Parathyroid adenoma (tissue), 2 donors: ENCODE measurements at regions not wholly inside any gene's neighbourhood (a gene's known extent, or its start where the extent isn't known, plus 50 kb on each side); places are given as distances from the start of the nearest gene placed in this dataset.

Source experiments
- H2AFZ ChIP-seq: fragments of 300-600 bp; sonication (generic); one replicate; pipeline ENCODE4 v1.7.0; 2017; ENCODE audit warnings: antibody characterized with exemption, mild to moderate bottlenecking
- H3K27ac ChIP-seq: fragments of 300-600 bp; sonication (generic); one replicate; pipeline ENCODE4 v1.7.0; 2017
- H3K27me3 ChIP-seq: fragments of 300-600 bp; sonication (generic); one replicate; pipeline ENCODE4 v1.7.0; 2017; ENCODE audit warnings: low read length; ENCODE audit not compliant: control insufficient read depth, insufficient read depth
- H3K36me3 ChIP-seq: fragments of 300-600 bp; sonication (generic); one replicate; pipeline ENCODE4 v1.7.0; 2017; ENCODE audit warnings: low read length; ENCODE audit not compliant: control insufficient read depth, insufficient read depth
- H3K4me1 ChIP-seq: fragments of 300-600 bp; sonication (generic); one replicate; pipeline ENCODE4 v1.7.0; 2017; ENCODE audit warnings: control low read depth
- H3K4me2 ChIP-seq: fragments of 300-600 bp; sonication (generic); one replicate; pipeline ENCODE4 v1.7.0; 2017; ENCODE audit warnings: low read length
- H3K4me3 ChIP-seq: fragments of 300-600 bp; sonication (generic); one replicate; pipeline ENCODE4 v1.7.0; 2017; ENCODE audit warnings: low read depth, low read length
- H3K79me2 ChIP-seq: fragments of 300-600 bp; sonication (generic); one replicate; pipeline ENCODE4 v1.7.0; 2017; ENCODE audit warnings: control low read depth
- H3K9ac ChIP-seq: fragments of 300-600 bp; sonication (generic); one replicate; pipeline ENCODE4 v1.7.0; 2017; ENCODE audit warnings: mild to moderate bottlenecking
- H3K9me3 ChIP-seq: fragments of 300-600 bp; sonication (generic); one replicate; pipeline ENCODE4 v1.7.0; 2017; ENCODE audit warnings: low read length; ENCODE audit not compliant: control insufficient read depth
- TF ChIP-seq, protein P1 (sequence below): fragments of 300-600 bp; sonication (generic); IDR thresholded peaks from one replicate; pipeline ENCODE4 v1.7.0; 2017; ENCODE audit warnings: antibody characterized with exemption, mild to moderate bottlenecking
- donor health status: primary hyperparathyroidism.

DNA sequence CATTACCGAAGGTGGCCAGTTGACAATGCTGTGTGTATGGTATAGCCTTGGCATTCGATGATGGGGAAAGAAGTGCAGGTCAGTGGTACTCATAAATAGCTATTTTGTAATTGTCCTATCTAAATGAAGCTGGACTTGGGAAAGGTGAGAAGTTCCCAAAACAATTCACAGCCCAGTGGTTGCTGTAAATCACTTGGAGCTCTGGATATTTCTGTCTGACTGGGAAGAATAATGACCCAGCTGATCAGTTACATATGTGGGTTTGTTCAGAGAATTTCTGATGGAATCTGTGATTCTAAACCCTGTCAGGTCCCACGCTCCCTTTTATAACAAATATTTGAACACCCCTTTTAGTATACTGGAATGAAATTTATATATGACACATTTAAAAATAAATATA lies 133.9 kb upstream of the PFN2 start:
- H3K4me2 ChIP-seq: no peak overlapping the region
- no peak overlapping the region for H3K9ac ChIP-seq
- no peaks in the 10 kb centered on the region for H3K27me3 ChIP-seq

DNA sequence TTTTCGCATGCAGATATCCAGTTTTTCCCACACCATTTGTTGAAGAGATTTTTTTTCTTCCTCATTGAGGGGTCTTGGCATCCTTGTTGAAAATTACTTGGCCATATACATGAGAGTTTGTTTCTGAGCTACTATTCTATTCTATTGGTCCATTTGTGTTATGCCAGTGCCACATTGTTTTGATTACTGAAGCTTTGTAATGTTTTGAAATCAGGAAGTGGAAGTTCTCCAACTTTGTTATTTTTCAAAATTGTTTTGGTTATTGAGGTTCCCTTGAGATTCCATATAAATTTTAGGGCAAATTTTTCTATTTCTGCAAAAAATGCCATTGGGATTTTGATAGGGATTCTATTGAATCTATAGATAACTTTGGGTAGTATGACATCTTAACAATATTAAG lies 130.3 kb upstream of the PFN2 start:
- Histone ChIP-seq H3K27me3 (no peaks in the 10 kb centered on the region), H3K9ac (no peak overlapping the region), H3K4me3 (no peak overlapping the region), H3K4me1 (no peaks in the 10 kb centered on the region), H3K36me3 (no peaks in the 10 kb centered on the region), H3K27ac (no peak overlapping the region), H3K4me2 (no peak overlapping the region), H3K9me3 (no peaks in the 10 kb centered on the region), H3K79me2 (no peaks in the 10 kb centered on the region), H2AFZ (no peak overlapping the region)
- TF ChIP-seq, protein P1, sequence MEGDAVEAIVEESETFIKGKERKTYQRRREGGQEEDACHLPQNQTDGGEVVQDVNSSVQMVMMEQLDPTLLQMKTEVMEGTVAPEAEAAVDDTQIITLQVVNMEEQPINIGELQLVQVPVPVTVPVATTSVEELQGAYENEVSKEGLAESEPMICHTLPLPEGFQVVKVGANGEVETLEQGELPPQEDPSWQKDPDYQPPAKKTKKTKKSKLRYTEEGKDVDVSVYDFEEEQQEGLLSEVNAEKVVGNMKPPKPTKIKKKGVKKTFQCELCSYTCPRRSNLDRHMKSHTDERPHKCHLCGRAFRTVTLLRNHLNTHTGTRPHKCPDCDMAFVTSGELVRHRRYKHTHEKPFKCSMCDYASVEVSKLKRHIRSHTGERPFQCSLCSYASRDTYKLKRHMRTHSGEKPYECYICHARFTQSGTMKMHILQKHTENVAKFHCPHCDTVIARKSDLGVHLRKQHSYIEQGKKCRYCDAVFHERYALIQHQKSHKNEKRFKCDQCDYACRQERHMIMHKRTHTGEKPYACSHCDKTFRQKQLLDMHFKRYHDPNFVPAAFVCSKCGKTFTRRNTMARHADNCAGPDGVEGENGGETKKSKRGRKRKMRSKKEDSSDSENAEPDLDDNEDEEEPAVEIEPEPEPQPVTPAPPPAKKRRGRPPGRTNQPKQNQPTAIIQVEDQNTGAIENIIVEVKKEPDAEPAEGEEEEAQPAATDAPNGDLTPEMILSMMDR: no peak

More for the DNA sequence above, 133.9 kb upstream of the PFN2 start:
- Histone ChIP-seq H2AFZ (no peak overlapping the region), H3K36me3 (no peaks in the 10 kb centered on the region), H3K9me3 (no peaks in the 10 kb centered on the region), H3K4me1 (no peaks in the 10 kb centered on the region), H3K4me3 (no peak overlapping the region), H3K79me2 (no peaks in the 10 kb centered on the region), H3K27ac (no peak overlapping the region)
- TF ChIP-seq, protein P1: no peak

DNA sequence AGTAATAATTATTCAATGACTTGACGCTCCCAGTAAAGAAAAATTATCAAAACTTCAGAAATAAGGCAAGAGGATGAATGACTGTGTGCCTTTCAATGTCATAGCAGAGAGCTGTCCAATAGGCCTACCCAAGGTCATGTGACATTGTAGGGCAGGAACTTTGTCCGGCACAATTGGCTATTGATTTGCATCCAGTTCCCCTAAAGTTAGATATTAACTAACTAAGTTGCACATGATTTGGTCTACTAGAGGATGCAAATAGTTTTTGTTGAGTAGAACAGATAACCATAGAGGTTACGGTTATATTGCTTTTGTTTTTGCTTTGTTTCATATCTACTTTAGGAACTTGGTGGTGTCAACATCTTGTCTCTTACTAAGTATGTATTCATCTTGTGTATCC lies 127.9 kb upstream of the PFN2 start:
- TF ChIP-seq, protein P1: no peak
- Histone ChIP-seq H3K4me1 (no peaks in the 10 kb centered on the region), H3K4me3 (no peak overlapping the region), H3K4me2 (no peak overlapping the region), H3K79me2 (no peaks in the 10 kb centered on the region), H3K27ac (no peak overlapping the region), H3K36me3 (no peaks in the 10 kb centered on the region), H3K9me3 (no peaks in the 10 kb centered on the region), H2AFZ (no peak overlapping the region), H3K9ac (no peak overlapping the region), H3K27me3 (no peaks in the 10 kb centered on the region)

DNA sequence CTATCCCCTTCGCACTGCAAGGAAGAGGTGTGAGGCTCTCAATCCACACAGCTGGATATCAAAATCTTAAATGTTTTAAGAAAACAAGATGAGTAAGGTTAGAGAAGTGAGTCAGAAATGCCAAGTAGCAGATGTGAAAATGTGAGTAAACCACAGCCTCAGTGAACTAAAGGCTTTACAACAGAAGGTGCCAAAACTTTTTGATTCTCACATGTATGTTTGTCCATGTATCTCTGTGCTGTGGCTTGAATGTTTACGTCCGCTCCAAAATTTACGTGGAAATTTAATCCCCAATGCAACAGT lies 126.8 kb upstream of the PFN2 start:
- H3K4me2 ChIP-seq: no peak overlapping the region
- no peaks in the 10 kb centered on the region for H3K9me3 ChIP-seq
- H3K4me3 ChIP-seq: no peak overlapping the region
- H3K79me2 ChIP-seq: no peaks in the 10 kb centered on the region
- no peak overlapping the region for H2AFZ ChIP-seq
- no peaks in the 10 kb centered on the region for H3K36me3 ChIP-seq
- H3K4me1 ChIP-seq: no peaks in the 10 kb centered on the region
- H3K9ac ChIP-seq: no peak overlapping the region
- H3K27me3 ChIP-seq: no peaks in the 10 kb centered on the region
- no peak overlapping the region for H3K27ac ChIP-seq
- TF ChIP-seq, protein P1: no peak

DNA sequence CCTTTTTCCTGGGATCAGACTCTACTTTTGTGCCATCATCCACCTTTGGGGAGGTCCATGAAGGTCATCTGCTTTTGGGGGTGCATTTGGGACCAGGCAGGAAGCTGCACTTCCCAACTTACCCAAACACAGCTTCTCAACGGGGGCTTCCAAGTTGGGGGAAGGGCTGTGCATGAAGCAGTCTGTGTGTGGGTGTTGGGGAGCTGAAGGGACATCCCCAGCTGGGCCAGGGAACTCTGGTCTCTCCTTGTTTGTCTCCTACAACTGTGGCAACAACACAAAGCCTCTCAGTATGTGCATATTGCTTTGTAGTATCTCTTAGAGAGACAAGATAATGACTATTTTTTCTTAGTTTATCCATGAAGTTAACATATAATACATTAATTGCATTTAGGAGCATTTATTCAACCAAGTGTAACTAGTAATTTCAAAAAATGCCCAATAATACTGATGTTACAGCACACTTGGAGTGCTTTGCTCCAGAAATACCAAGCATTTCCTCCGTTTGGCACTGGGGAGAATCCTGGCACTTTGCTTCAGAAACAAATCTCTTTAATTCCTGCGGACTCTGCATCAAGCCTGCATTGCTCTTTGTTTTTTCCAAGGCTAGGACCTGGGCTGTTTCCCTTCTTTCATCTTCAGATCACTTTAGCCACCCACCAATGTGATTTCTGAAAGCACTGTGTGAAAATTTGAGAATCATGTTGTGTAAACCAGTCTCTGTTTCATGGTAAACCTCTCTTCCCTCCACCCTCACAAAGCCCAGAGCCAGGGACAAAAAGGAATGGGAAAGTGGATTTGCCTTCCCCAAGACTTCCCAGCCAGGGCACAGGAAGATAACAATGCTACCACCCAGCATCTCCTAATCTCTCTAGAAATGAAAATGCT lies 126.2 kb upstream of the PFN2 start:
- Histone ChIP-seq H3K27me3 (no peaks in the 10 kb centered on the region), H3K79me2 (no peaks in the 10 kb centered on the region), H3K9ac (no peak overlapping the region), H3K4me2 (no peak overlapping the region), H3K4me3 (no peak overlapping the region), H3K4me1 (no peaks in the 10 kb centered on the region), H3K36me3 (no peaks in the 10 kb centered on the region), H2AFZ (no peak overlapping the region), H3K27ac (no peak overlapping the region), H3K9me3 (no peaks in the 10 kb centered on the region)
- TF ChIP-seq, protein P1: no peak
